ENCODE measurements at regions not wholly inside any gene's neighbourhood (a gene's known extent, or its start where the extent isn't known, plus 50 kb on each side); places are given as distances from the start of the nearest gene placed in this dataset.

DNA sequence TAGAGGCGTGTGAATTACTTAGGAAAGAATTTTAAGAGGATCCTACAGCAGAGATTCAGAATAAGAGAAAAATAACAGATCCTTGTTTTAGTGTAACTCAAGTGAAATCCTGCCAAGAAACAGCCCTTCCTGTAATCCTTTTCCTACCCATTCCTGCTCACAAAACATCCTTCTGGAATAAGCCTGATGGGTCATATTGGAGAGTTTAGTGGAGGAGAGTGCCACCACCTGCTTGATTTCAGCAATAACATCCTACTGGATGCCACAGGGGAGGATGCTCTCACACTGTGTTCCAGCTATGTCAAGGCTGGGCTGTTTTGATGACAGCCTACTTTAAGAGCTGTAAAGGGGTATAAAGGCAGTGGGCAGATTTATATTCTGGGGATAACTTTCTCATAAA is 54.8 kb upstream of the CCDC178 start (continued):
- TF ChIP-seq, protein P1, sequence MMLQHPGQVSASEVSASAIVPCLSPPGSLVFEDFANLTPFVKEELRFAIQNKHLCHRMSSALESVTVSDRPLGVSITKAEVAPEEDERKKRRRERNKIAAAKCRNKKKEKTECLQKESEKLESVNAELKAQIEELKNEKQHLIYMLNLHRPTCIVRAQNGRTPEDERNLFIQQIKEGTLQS (IDR thresholded peaks at IDR 0.05; ENCODE audit: borderline replicate concordance, extremely low read depth, low read depth, low read length), result no peak
- TF ChIP-seq HDGF (IDR thresholded peaks at IDR 0.05), result no peak
- TF ChIP-seq RAD21 (IDR thresholded peaks at IDR 0.05; ENCODE audit: insufficient read depth, low read depth, low read length), result peak; percentile 55
- TF ChIP-seq, protein P2, sequence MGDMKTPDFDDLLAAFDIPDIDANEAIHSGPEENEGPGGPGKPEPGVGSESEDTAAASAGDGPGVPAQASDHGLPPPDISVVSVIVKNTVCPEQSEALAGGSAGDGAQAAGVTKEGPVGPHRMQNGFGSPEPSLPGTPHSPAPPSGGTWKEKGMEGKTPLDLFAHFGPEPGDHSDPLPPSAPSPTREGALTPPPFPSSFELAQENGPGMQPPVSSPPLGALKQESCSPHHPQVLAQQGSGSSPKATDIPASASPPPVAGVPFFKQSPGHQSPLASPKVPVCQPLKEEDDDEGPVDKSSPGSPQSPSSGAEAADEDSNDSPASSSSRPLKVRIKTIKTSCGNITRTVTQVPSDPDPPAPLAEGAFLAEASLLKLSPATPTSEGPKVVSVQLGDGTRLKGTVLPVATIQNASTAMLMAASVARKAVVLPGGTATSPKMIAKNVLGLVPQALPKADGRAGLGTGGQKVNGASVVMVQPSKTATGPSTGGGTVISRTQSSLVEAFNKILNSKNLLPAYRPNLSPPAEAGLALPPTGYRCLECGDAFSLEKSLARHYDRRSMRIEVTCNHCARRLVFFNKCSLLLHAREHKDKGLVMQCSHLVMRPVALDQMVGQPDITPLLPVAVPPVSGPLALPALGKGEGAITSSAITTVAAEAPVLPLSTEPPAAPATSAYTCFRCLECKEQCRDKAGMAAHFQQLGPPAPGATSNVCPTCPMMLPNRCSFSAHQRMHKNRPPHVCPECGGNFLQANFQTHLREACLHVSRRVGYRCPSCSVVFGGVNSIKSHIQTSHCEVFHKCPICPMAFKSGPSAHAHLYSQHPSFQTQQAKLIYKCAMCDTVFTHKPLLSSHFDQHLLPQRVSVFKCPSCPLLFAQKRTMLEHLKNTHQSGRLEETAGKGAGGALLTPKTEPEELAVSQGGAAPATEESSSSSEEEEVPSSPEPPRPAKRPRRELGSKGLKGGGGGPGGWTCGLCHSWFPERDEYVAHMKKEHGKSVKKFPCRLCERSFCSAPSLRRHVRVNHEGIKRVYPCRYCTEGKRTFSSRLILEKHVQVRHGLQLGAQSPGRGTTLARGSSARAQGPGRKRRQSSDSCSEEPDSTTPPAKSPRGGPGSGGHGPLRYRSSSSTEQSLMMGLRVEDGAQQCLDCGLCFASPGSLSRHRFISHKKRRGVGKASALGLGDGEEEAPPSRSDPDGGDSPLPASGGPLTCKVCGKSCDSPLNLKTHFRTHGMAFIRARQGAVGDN (IDR thresholded peaks at IDR 0.05), result no peak
- TF ChIP-seq SMC3 (IDR thresholded peaks at IDR 0.05; ENCODE audit: borderline replicate concordance, low read length), result peak; percentile 33; the same call in 1 of the 2 replicates
- no peak for TF ChIP-seq NR2C1 (IDR thresholded peaks at IDR 0.05)
- TF ChIP-seq BRCA1 (IDR thresholded peaks at IDR 0.05; ENCODE audit: low read depth, low read length), result no peak
